Nephron (organoid): ENCODE measurements at regions not wholly inside any gene's neighbourhood (a gene's known extent, or its start where the extent isn't known, plus 50 kb on each side); places are given as distances from the start of the nearest gene placed in this dataset.

ENCODE experiments used
- H3K27ac Mint-ChIP-seq, 3 experiments: 2 replicates each; pipeline ENCODE4 v1.8.0; 2020; ENCODE audit warnings: mixed read lengths in 3 of 3, mild to moderate bottlenecking in 2 of 3, moderate library complexity in 1 of 3
- H3K27me3 Mint-ChIP-seq: 2 replicates; pipeline ENCODE4 v1.8.0; 2021; ENCODE audit warnings: low read depth, mild to moderate bottlenecking, moderate library complexity, mixed read lengths
- H3K36me3 Mint-ChIP-seq: 2 replicates; pipeline ENCODE4 v1.8.0; 2020; ENCODE audit warnings: low read depth, mixed read lengths
- H3K4me1 Mint-ChIP-seq: 2 replicates; pipeline ENCODE4 v1.8.0; 2020; ENCODE audit warnings: mixed read lengths
- H3K4me3 Mint-ChIP-seq, 3 experiments: 2 replicates each; pipeline ENCODE4 v1.8.0; 2020; ENCODE audit warnings: mild to moderate bottlenecking in 3 of 3, mixed read lengths in 3 of 3, moderate library complexity in 2 of 3
- H3K9me3 Mint-ChIP-seq: 2 replicates; pipeline ENCODE4 v1.8.0; 2020; ENCODE audit warnings: mixed read lengths
- TF ChIP-seq, protein P1 (sequence below), 3 experiments: fragments of 200-600 bp; sonication (generic); IDR thresholded peaks; one replicate each; pipeline ENCODE4 v1.5.0; 2021; ENCODE audit warnings: antibody characterized with exemption in 3 of 3; ENCODE audit not compliant: unreplicated experiment in 3 of 3

DNA sequence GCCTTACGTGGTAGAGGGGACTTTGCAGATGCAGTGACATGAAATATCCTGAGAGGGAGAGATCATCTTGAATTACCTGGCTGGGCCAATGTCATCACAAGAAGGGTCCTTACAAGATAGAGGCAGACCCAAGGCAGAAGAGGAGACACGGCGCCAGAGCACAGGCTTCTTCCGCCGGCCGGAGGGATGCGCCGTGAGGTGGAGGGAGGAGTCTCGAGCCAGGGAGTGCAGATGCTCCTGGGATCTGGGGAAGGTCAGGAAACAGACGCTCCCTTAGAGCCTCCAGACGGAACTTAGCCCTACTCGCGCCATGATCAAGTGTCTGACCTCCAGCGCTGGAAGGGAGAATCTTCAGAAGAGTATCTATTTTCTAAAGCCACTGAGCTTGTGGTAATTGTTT, 304.8 kb downstream of the GLRX3 start:
- no peaks in the 10 kb centered on the region for H3K4me1 Mint-ChIP-seq
- TF ChIP-seq, protein P1, sequence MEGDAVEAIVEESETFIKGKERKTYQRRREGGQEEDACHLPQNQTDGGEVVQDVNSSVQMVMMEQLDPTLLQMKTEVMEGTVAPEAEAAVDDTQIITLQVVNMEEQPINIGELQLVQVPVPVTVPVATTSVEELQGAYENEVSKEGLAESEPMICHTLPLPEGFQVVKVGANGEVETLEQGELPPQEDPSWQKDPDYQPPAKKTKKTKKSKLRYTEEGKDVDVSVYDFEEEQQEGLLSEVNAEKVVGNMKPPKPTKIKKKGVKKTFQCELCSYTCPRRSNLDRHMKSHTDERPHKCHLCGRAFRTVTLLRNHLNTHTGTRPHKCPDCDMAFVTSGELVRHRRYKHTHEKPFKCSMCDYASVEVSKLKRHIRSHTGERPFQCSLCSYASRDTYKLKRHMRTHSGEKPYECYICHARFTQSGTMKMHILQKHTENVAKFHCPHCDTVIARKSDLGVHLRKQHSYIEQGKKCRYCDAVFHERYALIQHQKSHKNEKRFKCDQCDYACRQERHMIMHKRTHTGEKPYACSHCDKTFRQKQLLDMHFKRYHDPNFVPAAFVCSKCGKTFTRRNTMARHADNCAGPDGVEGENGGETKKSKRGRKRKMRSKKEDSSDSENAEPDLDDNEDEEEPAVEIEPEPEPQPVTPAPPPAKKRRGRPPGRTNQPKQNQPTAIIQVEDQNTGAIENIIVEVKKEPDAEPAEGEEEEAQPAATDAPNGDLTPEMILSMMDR (IDR thresholded peaks at IDR 0.05; ENCODE audit: unreplicated experiment in 3 of 3) = no peak
- no peak overlapping the region for H3K4me3 Mint-ChIP-seq
- peaks cover 54% of the 10 kb centered on the region for H3K27me3 Mint-ChIP-seq
- no peaks in the 10 kb centered on the region for H3K36me3 Mint-ChIP-seq
- peaks cover 7% of the 10 kb centered on the region for H3K9me3 Mint-ChIP-seq
- H3K27ac Mint-ChIP-seq = no peak overlapping the region

DNA sequence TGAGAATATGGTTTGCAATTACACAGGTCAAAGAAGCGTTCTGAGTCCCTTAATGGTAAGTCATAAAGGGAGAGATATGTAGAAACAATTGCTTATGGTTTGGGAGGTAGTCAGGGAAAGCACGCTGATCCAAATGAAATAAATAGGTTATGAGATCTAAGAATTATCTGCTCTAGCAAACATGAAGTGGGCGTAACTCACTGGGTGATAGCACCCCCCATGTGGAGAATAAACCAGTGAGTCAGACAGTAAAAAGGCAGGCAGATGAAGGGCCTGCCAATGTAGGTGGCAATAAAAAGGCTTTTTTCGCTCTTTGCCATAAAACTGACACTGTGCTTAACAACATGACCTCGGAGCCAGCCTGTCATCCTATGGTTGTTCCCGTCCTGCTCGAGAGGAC, 306.9 kb downstream of the GLRX3 start:
- no peaks in the 10 kb centered on the region for H3K9me3 Mint-ChIP-seq
- no peaks in the 10 kb centered on the region for H3K36me3 Mint-ChIP-seq
- TF ChIP-seq, protein P1 (IDR thresholded peaks at IDR 0.05; ENCODE audit: unreplicated experiment in 3 of 3) = no peak
- H3K27ac Mint-ChIP-seq = no peak overlapping the region
- no peak overlapping the region for H3K4me3 Mint-ChIP-seq
- peaks cover 48% of the 10 kb centered on the region for H3K27me3 Mint-ChIP-seq
- no peaks in the 10 kb centered on the region for H3K4me1 Mint-ChIP-seq

DNA sequence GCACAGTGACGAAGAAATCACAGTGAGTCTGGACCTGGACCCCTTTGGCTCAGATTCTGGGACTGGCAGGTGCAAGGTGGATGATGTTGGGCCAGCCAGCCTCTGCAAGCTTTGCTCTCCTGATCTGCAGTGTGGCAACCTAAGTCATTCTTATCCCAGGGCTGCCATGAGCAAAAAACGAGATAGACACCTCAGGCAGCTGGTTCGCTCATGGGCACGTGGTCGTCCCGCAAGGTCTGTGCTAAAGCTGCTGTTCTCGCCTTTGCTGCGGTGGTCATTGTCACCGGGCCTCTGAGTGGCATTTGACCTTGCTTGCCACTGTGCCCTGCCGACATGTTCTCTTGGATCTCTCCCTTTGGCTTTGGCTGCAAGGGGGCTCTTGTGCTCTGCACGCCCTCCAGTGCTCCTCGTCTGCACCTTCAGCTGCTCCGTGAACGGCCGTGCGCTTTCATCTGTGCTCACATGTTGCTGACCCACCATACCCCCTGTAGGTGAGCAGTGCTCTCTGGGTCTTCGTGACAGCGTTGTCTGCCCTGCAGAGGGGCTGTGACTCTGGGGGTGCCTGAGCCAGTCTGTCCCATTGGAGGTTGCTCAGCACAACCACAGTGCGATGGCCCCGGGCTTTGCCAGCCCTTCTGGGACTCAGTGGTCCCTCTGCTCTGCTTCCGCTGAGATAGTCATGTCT, 317.0 kb downstream of the GLRX3 start:
- TF ChIP-seq, protein P1 (IDR thresholded peaks at IDR 0.05; ENCODE audit: unreplicated experiment in 3 of 3) = no peak

DNA sequence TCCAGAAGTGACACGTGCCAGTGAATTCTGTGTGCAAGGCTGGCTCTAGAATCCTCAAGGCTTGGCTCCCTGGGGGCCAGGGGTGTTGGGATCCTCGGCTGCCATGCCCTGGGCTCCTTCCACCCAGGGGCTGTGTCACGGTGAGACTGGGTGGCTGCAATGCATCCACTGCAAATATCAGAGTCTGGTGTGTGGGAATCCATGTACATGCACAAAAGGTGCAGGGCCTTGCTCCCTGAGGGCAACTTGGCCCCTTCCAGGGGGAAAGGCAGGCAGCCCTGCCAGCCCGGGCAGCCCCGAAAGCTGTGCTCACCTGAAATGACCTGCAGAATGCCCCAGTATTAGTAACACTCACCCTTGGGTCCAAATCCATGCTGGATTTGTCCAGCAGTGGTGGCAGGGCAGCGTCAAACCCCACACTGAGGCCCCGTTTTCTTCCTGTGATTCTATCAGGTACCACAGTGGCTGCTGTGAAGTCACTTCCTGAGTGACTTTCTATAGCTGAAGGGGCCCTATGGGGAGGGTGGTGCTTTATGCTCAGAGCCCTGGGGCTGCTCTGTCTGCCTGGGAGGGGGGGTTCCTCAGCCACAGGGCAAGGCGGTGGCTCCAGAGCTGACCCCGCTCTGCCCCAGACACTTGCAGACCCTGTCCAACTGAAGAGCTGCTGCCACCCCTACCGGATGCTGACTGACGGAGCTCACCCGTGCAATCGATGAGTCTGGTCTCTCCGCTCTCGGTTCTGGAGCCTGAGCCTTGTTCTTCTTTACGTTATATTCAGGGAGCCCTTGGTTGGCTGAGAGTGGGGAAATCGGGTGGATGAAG, 317.7 kb downstream of the GLRX3 start:
- no peaks in the 10 kb centered on the region for H3K36me3 Mint-ChIP-seq
- H3K4me3 Mint-ChIP-seq = no peak overlapping the region
- H3K27ac Mint-ChIP-seq = no peak overlapping the region
- no peaks in the 10 kb centered on the region for H3K4me1 Mint-ChIP-seq
- TF ChIP-seq, protein P1 (IDR thresholded peaks at IDR 0.05; ENCODE audit: unreplicated experiment in 3 of 3) = no peak
- peaks cover 32% of the 10 kb centered on the region for H3K27me3 Mint-ChIP-seq
- H3K9me3 Mint-ChIP-seq = no peaks in the 10 kb centered on the region

More for the DNA sequence above, 317.0 kb downstream of the GLRX3 start:
- no peak overlapping the region for H3K4me3 Mint-ChIP-seq
- H3K27ac Mint-ChIP-seq = no peak overlapping the region
- no peaks in the 10 kb centered on the region for H3K36me3 Mint-ChIP-seq
- H3K27me3 Mint-ChIP-seq = peaks cover 33% of the 10 kb centered on the region
- H3K4me1 Mint-ChIP-seq = no peaks in the 10 kb centered on the region
- no peaks in the 10 kb centered on the region for H3K9me3 Mint-ChIP-seq

DNA sequence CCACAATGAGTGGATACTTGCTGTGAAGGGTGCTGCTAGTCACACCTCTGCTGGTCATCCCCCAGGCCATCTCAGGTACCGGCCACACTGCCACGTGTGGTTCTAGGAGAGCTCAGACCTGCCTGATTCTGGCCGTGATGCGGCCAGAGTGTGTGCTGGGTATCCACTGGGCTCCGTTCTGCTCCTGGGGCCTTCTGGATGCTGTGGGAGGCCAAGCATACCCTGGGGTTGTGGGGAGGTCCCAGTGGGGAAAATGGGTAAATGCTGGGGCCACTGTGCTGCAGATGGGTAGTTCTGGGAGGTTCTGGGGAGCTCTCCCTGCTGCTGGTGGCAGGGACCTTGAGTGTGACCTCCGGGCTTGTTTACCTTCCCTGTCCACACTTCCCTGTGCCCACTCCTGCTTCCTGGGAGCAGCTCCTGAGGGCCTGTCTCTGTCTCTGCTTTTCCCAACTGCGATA, 318.4 kb downstream of the GLRX3 start:
- TF ChIP-seq, protein P1 (IDR thresholded peaks at IDR 0.05; ENCODE audit: unreplicated experiment in 3 of 3) = no peak
- H3K27ac Mint-ChIP-seq = no peak overlapping the region
- H3K4me3 Mint-ChIP-seq = no peak overlapping the region
- no peaks in the 10 kb centered on the region for H3K9me3 Mint-ChIP-seq
- H3K4me1 Mint-ChIP-seq = no peaks in the 10 kb centered on the region
- H3K27me3 Mint-ChIP-seq = peaks cover 29% of the 10 kb centered on the region
- H3K36me3 Mint-ChIP-seq = no peaks in the 10 kb centered on the region
